Mammary epithelial cell (primary cell): ENCODE measurements at regions not wholly inside any gene's neighbourhood (a gene's known extent, or its start where the extent isn't known, plus 50 kb on each side); places are given as distances from the start of the nearest gene placed in this dataset.

Experiments
- EZH2 ChIP-seq: IDR thresholded peaks from 2 replicates; pipeline ENCODE4 v1.6.1; 2012; ENCODE audit warnings: low read length, inconsistent platforms, borderline replicate concordance
- TF ChIP-seq, protein P1 (sequence below), 2 donors: IDR thresholded peaks in 1 of 2; conservative IDR thresholded peaks in 1 of 2; 2 replicates each; pipeline ENCODE4 v1.5.1; 2011 to 2012; ENCODE audit warnings: inconsistent platforms in 2 of 2, low read length in 2 of 2, mild to moderate bottlenecking in 2 of 2, control low read depth in 1 of 2, low read depth in 1 of 2; ENCODE audit not compliant: insufficient read depth in 1 of 2; ENCODE audit errors: extremely low read depth in 1 of 2

DNA sequence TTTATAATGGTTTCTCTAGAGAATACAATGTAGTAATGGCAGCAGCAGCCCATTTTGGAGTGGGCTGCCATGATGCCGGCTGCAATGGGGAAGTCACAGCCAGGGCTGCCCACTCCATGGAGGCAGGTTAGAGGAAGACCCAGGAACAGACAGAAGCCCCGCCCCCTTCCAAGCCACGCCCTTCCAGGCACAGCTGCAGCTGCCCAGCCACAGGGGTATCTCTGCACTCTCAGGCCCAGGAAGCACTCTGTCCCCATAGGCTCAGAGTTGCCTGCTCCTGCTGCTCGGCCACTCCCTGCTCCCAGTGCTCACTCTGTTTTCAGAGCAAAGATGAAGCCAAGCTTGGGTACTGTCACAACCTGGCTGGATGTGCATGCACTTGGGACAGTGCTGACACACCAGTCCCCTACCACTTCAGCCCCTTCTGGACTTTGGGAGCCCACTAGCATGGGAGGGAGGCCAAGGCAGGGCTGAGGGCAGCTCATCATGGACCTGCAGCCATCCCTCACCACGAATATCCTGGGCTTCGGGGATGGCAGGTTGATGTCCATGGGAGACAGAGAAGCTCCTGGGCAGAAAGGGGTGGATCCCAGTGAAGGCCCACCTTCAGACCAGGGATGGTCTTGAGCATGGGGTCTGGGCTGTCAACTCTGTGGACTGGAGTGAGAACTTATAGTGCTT is 1224.2 kb downstream of the SLITRK5 start:
- TF ChIP-seq, protein P1, sequence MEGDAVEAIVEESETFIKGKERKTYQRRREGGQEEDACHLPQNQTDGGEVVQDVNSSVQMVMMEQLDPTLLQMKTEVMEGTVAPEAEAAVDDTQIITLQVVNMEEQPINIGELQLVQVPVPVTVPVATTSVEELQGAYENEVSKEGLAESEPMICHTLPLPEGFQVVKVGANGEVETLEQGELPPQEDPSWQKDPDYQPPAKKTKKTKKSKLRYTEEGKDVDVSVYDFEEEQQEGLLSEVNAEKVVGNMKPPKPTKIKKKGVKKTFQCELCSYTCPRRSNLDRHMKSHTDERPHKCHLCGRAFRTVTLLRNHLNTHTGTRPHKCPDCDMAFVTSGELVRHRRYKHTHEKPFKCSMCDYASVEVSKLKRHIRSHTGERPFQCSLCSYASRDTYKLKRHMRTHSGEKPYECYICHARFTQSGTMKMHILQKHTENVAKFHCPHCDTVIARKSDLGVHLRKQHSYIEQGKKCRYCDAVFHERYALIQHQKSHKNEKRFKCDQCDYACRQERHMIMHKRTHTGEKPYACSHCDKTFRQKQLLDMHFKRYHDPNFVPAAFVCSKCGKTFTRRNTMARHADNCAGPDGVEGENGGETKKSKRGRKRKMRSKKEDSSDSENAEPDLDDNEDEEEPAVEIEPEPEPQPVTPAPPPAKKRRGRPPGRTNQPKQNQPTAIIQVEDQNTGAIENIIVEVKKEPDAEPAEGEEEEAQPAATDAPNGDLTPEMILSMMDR (conservative IDR thresholded peaks at IDR 0.05 in 1 of 2, IDR thresholded peaks at IDR 0.05 in 1 of 2; ENCODE audit: extremely low read depth in 1 of 2, insufficient read depth in 1 of 2, low read depth in 1 of 2, low read length in 2 of 2): no peak
- TF ChIP-seq EZH2: no peak
